Subcutaneous abdominal adipose tissue (tissue), 5 donors: ENCODE measurements at regions not wholly inside any gene's neighbourhood (a gene's known extent, or its start where the extent isn't known, plus 50 kb on each side); places are given as distances from the start of the nearest gene placed in this dataset.
"Not testable (repeated sequence)": the region's sequence is repeated elsewhere in the genome, so short reads cannot be mapped to it uniquely, and the experiment has no call there.

Experiments used
- H3K27ac ChIP-seq: one replicate; pipeline ENCODE4 v1.7.0; 2013; ENCODE audit warnings: low read depth, mild to moderate bottlenecking, inconsistent platforms, low read length, moderate library complexity
- H3K27me3 ChIP-seq, 5 donors: one replicate each; pipeline ENCODE4 v1.7.0; 2013; ENCODE audit warnings: low read length in 5 of 5, inconsistent platforms in 1 of 5; ENCODE audit not compliant: control insufficient read depth in 5 of 5, insufficient read depth in 4 of 5
- H3K36me3 ChIP-seq, 5 donors: one replicate each; pipeline ENCODE4 v1.7.0; 2013; ENCODE audit warnings: low read length in 5 of 5; ENCODE audit not compliant: control insufficient read depth in 5 of 5, insufficient read depth in 5 of 5
- H3K4me1 ChIP-seq, 5 donors: one replicate each; pipeline ENCODE4 v1.7.0; 2013; ENCODE audit warnings: low read length in 5 of 5, mild to moderate bottlenecking in 3 of 5, moderate library complexity in 1 of 5; ENCODE audit not compliant: control insufficient read depth in 5 of 5, insufficient read depth in 5 of 5
- H3K4me3 ChIP-seq, 5 donors: one replicate each; pipeline ENCODE4 v1.7.0; 2013; ENCODE audit warnings: low read length in 5 of 5, low read depth in 1 of 5
- H3K9ac ChIP-seq, 5 donors: one replicate each; pipeline ENCODE4 v1.7.0; 2013; ENCODE audit warnings: low read length in 5 of 5, mild to moderate bottlenecking in 4 of 5, moderate library complexity in 3 of 5
- H3K9me3 ChIP-seq, 5 donors: one replicate each; pipeline ENCODE4 v1.7.0; 2013; ENCODE audit warnings: low read length in 5 of 5; ENCODE audit not compliant: control insufficient read depth in 5 of 5
- donor health status: healthy.
- donor health status: healthy.
- donor health status: healthy.
- donor health status: healthy.
- donor health status: healthy.

GRCh38 chr9:64130325-64130724, 1154.7 kb downstream of the FOXD4L5 start:
- H3K9ac ChIP-seq, H3K4me1 ChIP-seq, H3K36me3 ChIP-seq, H3K4me3 ChIP-seq, H3K27ac ChIP-seq, H3K27me3 ChIP-seq, H3K9me3 ChIP-seq: not testable (repeated sequence)

GRCh38 chr9:64128572-64128971, 1156.4 kb downstream of the FOXD4L5 start:
- no peaks in the 10 kb centered on the region for H3K9me3 ChIP-seq
- H3K36me3 ChIP-seq = no peaks in the 10 kb centered on the region
- no peak overlapping the region for H3K27ac ChIP-seq
- no peaks in the 10 kb centered on the region for H3K27me3 ChIP-seq
- no peak overlapping the region for H3K9ac ChIP-seq
- H3K4me1 ChIP-seq = no peaks in the 10 kb centered on the region
- no peak overlapping the region for H3K4me3 ChIP-seq

GRCh38 chr9:64121602-64122001, 1163.4 kb downstream of the FOXD4L5 start:
- H3K36me3 ChIP-seq, H3K9me3 ChIP-seq, H3K4me1 ChIP-seq, H3K9ac ChIP-seq, H3K27ac ChIP-seq, H3K27me3 ChIP-seq, H3K4me3 ChIP-seq: not testable (repeated sequence)

- not testable (repeated sequence) for H3K4me3 ChIP-seq, H3K9me3 ChIP-seq
Measured at GRCh38 chr9:64117329-64117728, 1167.7 kb downstream of the FOXD4L5 start.

GRCh38 chr9:64107867-64108266, 1177.1 kb downstream of the FOXD4L5 start:
- not testable (repeated sequence) for H3K4me3 ChIP-seq, H3K27me3 ChIP-seq, H3K4me1 ChIP-seq, H3K27ac ChIP-seq, H3K36me3 ChIP-seq, H3K9ac ChIP-seq, H3K9me3 ChIP-seq

More at GRCh38 chr9:64117329-64117728, 1167.7 kb downstream of the FOXD4L5 start:
- not testable (repeated sequence) for H3K4me1 ChIP-seq, H3K9ac ChIP-seq, H3K27ac ChIP-seq, H3K27me3 ChIP-seq, H3K36me3 ChIP-seq

GRCh38 chr9:64107211-64107610, 1177.8 kb downstream of the FOXD4L5 start:
- H3K27me3 ChIP-seq, H3K9ac ChIP-seq, H3K36me3 ChIP-seq, H3K4me1 ChIP-seq, H3K4me3 ChIP-seq, H3K27ac ChIP-seq, H3K9me3 ChIP-seq: not testable (repeated sequence)

- not testable (repeated sequence) for H3K27ac ChIP-seq, H3K4me1 ChIP-seq, H3K36me3 ChIP-seq, H3K9ac ChIP-seq, H3K4me3 ChIP-seq, H3K27me3 ChIP-seq, H3K9me3 ChIP-seq
Measured at GRCh38 chr9:64105193-64105592, 1179.8 kb downstream of the FOXD4L5 start.

- not testable (repeated sequence) for H3K27me3 ChIP-seq, H3K27ac ChIP-seq, H3K9ac ChIP-seq, H3K4me3 ChIP-seq, H3K4me1 ChIP-seq, H3K9me3 ChIP-seq, H3K36me3 ChIP-seq
Measured at GRCh38 chr9:64101504-64101903, 1183.5 kb downstream of the FOXD4L5 start.

GRCh38 chr9:64100571-64101155, 1184.3 kb downstream of the FOXD4L5 start:
- not testable (repeated sequence) for H3K9ac ChIP-seq, H3K4me3 ChIP-seq, H3K27ac ChIP-seq, H3K36me3 ChIP-seq, H3K4me1 ChIP-seq, H3K27me3 ChIP-seq, H3K9me3 ChIP-seq

- H3K36me3 ChIP-seq, H3K27ac ChIP-seq, H3K9ac ChIP-seq, H3K4me1 ChIP-seq, H3K4me3 ChIP-seq, H3K27me3 ChIP-seq, H3K9me3 ChIP-seq: not testable (repeated sequence)
Measured at GRCh38 chr9:64085998-64086397, 1199.0 kb downstream of the FOXD4L5 start.
